ENCODE measurements at regions not wholly inside any gene's neighbourhood (a gene's known extent, or its start where the extent isn't known, plus 50 kb on each side); places are given as distances from the start of the nearest gene placed in this dataset.

DNA sequence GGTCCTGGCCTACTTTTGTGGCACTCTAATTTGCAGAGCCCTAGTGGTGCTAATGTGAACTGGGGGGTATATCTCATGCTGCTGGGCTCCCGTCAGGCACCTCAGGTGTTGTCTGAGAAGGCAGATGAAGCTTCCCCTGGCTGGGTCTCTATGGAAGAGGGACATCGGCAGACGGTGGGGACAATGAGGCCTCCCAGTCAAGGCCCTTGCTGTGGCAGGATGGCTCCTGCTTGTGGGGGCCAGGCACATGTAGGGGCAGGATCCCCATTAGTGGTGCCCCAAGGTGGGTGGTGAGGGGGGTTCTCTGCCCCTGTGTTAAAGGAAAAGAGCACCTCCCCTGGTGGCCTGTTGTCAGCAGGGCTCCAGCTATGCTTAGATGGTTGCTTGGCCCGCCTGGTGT is 192.8 kb upstream of the S1PR3 start:
- no peak for DNase-seq
- Histone ChIP-seq H3K4me1 (no peaks in the 10 kb centered on the region), H3K36me3 (no peaks in the 10 kb centered on the region), H3K9me3 (no peaks in the 10 kb centered on the region), H3K27me3 (no peaks in the 10 kb centered on the region), H3K4me3 (no peak overlapping the region), H3K27ac (no peak overlapping the region)
- in situ Hi-C loops (cut with MboI; ENCODE audit: low pct_ligation_motif_present in 1 of 4, low pct_unique_long_range_greater_than_20kb in 1 of 4, low sequenced_read_pairs in 3 of 4) (no loop called here), intact Hi-C loops (cut with DNase I; ENCODE audit: low total_unique reads) (no loop called here)
- 93% methylated on average over 4 of the region's 4 CpGs; no CpG with 5 or more reads in 1 of the 2 donors for WGBS, 2 donors (ENCODE audit: low coverage in 1 of 2)
- TF ChIP-seq POLR2AphosphoS5 (IDR thresholded peaks at IDR 0.05), result no peak
- TF ChIP-seq EP300 (IDR thresholded peaks at IDR 0.05; ENCODE audit: low read depth), result no peak

DNA sequence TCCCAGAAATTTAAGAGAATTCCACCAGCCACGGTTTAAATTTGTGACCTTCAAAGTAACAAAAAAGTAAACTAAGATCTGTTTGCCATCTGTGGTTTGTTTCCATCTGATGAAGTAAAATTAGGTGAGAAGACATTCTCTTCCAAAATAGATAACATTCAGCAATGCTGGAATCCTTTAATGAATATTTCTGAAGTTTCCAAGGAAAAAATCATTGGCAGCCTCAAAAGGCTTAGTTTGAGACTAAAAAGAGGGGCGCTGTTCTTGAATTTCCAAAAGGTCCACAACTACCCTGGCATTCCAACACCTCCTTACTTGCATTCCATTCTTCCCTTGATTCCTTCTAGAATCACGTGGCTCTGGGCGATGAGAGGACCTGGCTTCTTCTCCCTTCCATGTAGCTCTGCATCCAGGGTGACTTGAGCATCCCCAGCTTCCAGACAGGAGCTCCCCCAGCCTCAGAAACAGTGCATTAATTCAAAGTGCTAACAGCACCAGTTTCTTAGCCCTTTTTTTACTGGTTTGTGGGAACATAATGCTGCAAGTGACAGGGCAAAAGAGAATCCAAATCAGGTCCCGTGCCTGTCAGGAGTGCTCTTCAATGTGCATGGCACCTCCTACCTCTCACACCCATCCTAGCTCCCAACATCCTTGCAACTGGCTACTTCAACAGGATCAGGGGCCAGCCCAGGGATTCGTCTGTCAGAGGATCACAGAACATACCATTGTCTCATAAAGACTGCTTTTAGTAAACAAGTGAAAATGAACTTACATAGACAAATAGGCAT is 191.5 kb upstream of the S1PR3 start:
- H3K27ac ChIP-seq, result no peak overlapping the region
- intact Hi-C loops (cut with DNase I; ENCODE audit: low total_unique reads), result no loop called here
- in situ Hi-C loops (cut with MboI; ENCODE audit: low pct_ligation_motif_present in 1 of 4, low pct_unique_long_range_greater_than_20kb in 1 of 4, low sequenced_read_pairs in 3 of 4), result no loop called here

DNA sequence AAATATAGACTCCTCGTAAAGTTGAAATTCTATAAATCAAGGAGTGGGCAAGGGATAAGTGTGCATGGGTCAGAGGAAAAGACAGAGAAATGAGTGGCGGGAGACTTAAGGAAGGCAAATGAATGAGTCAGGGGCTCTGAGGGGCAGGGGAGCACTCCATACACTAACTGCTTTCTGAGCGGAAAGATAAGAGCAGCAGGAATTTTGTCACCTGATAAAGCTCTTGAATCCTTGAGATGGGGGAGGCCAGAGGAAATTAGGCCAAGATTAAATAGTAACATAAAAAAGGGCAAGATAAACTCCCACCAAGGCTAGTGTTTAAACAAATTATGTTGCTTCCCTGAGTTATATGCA is 191.0 kb upstream of the S1PR3 start:
- Histone ChIP-seq H3K9me3 (no peaks in the 10 kb centered on the region), H3K36me3 (no peaks in the 10 kb centered on the region), H3K27me3 (no peaks in the 10 kb centered on the region), H3K4me1 (no peaks in the 10 kb centered on the region), H3K27ac (no peak overlapping the region), H3K4me3 (no peak overlapping the region)
- DNase-seq, result no peak
- TF ChIP-seq, protein P1, sequence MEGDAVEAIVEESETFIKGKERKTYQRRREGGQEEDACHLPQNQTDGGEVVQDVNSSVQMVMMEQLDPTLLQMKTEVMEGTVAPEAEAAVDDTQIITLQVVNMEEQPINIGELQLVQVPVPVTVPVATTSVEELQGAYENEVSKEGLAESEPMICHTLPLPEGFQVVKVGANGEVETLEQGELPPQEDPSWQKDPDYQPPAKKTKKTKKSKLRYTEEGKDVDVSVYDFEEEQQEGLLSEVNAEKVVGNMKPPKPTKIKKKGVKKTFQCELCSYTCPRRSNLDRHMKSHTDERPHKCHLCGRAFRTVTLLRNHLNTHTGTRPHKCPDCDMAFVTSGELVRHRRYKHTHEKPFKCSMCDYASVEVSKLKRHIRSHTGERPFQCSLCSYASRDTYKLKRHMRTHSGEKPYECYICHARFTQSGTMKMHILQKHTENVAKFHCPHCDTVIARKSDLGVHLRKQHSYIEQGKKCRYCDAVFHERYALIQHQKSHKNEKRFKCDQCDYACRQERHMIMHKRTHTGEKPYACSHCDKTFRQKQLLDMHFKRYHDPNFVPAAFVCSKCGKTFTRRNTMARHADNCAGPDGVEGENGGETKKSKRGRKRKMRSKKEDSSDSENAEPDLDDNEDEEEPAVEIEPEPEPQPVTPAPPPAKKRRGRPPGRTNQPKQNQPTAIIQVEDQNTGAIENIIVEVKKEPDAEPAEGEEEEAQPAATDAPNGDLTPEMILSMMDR (IDR thresholded peaks at IDR 0.05), result no peak
- TF ChIP-seq EP300 (IDR thresholded peaks at IDR 0.05; ENCODE audit: low read depth) (no peak), POLR2AphosphoS5 (IDR thresholded peaks at IDR 0.05) (no peak), POLR2A (IDR thresholded peaks at IDR 0.05) (no peak)
- intact Hi-C loops (cut with DNase I; ENCODE audit: low total_unique reads) (no loop called here), in situ Hi-C loops (cut with MboI; ENCODE audit: low pct_ligation_motif_present in 1 of 4, low pct_unique_long_range_greater_than_20kb in 1 of 4, low sequenced_read_pairs in 3 of 4) (no loop called here)
- WGBS, 2 donors (ENCODE audit: low coverage in 1 of 2), result 64 to 71% methylated on average over 2 to 3 of the region's 3 CpGs

More for the DNA sequence above, 191.5 kb upstream of the S1PR3 start:
- H3K36me3 ChIP-seq, result no peaks in the 10 kb centered on the region
- WGBS, 2 donors (ENCODE audit: low coverage in 1 of 2), result 47 to 49% methylated on average over 3 to 6 of the region's 6 CpGs
- no peaks in the 10 kb centered on the region for H3K4me1 ChIP-seq
- TF ChIP-seq EP300 (IDR thresholded peaks at IDR 0.05; ENCODE audit: low read depth) (no peak), POLR2A (IDR thresholded peaks at IDR 0.05) (no peak), POLR2AphosphoS5 (IDR thresholded peaks at IDR 0.05) (no peak)
- TF ChIP-seq, protein P1 (IDR thresholded peaks at IDR 0.05), result no peak
- no peaks in the 10 kb centered on the region for H3K9me3 ChIP-seq
- H3K4me3 ChIP-seq, result no peak overlapping the region
- no peak for DNase-seq
- H3K27me3 ChIP-seq, result no peaks in the 10 kb centered on the region

DNA sequence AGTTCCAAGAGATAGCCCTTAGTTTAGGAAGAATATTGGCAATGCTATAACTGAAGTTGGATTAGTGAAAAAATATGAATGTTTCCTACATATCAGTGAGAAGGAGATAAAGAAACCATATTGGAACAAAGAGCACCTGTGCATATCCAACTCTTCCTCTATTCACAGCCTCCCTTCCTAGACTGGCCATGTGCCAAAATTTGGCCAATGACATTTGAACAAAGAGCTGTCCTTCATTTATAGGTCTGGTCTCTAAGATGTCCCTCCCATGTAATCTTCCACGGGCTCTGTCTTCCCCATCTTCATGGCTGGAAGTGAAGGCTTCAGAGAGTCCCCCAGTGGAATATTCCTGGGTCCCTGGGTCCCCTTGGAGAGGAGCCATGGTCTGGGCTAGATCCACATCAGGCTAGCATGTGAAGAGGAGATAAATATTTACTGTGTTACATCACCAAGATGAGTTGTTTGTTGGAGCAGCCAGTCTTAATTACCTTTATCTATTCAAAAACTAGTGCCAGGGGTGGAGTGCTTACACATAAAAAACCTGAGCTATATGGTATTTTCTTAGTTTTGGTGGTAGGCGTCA is 190.0 kb upstream of the S1PR3 start:
- Histone ChIP-seq H3K27me3 (no peaks in the 10 kb centered on the region), H3K36me3 (no peaks in the 10 kb centered on the region), H3K27ac (no peak overlapping the region), H3K4me1 (no peaks in the 10 kb centered on the region), H3K9me3 (no peaks in the 10 kb centered on the region), H3K4me3 (no peak overlapping the region)
- intact Hi-C loops (cut with DNase I; ENCODE audit: low total_unique reads) (no loop called here), in situ Hi-C loops (cut with MboI; ENCODE audit: low pct_ligation_motif_present in 1 of 4, low pct_unique_long_range_greater_than_20kb in 1 of 4, low sequenced_read_pairs in 3 of 4) (no loop called here)
- DNase-seq, result no peak
- TF ChIP-seq EP300 (IDR thresholded peaks at IDR 0.05; ENCODE audit: low read depth), result no peak
- TF ChIP-seq POLR2AphosphoS5 (IDR thresholded peaks at IDR 0.05), result no peak
- no peak for TF ChIP-seq POLR2A (IDR thresholded peaks at IDR 0.05)
- TF ChIP-seq, protein P1 (IDR thresholded peaks at IDR 0.05), result no peak
- 85 to 89% methylated on average over 1 to 2 of the region's 2 CpGs for WGBS, 2 donors (ENCODE audit: low coverage in 1 of 2)

Data from transverse colon (tissue), 4 donors.